ENCODE measurements at regions not wholly inside any gene's neighbourhood (a gene's known extent, or its start where the extent isn't known, plus 50 kb on each side); places are given as distances from the start of the nearest gene placed in this dataset.
A peak's percentile ranks its signal among the peaks of the same experiment; 100 is the strongest.
"Not testable (repeated sequence)": the region's sequence is repeated elsewhere in the genome, so short reads cannot be mapped to it uniquely, and the experiment has no call there.

DNA sequence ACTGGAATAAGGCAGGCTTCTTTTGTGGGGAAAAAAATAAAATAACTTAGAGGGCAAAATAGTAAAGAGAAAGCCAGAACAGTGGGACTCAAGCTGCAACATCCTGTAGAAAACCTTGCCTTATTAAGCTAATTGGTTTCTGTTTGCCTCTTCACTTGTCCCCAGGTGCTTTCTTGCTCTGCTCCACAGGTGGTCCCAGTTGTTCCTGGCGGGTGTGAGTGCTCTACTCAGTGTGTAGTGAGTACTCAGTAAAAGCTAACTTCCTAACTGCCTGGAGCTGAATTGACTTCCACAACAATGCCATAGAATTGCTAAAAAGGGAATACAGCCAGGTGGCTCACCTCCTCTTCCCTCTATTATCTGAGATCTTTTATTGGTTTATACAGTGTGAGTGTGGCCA lies 930.2 kb downstream of the C4orf33 start:
- peak; percentile 84 for DNase-seq

DNA sequence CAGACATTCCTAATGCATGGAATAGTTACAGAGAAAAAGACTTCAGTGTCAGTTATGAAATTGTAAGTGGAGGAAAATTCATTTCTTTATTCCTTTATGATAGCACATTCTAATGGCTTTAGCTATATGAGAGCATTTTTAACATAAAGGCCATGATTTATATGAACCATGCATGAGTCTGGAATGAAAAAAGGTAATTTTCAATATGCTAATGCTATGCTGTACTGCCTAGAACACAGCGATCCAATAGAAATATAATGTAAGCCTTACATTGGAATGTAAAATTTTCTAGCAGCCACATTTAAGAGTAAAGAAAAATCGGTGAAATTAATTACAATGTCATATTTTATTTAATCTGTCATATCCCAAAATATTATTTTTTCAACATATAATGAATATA lies 932.0 kb downstream of the C4orf33 start:
- no peak for DNase-seq

DNA sequence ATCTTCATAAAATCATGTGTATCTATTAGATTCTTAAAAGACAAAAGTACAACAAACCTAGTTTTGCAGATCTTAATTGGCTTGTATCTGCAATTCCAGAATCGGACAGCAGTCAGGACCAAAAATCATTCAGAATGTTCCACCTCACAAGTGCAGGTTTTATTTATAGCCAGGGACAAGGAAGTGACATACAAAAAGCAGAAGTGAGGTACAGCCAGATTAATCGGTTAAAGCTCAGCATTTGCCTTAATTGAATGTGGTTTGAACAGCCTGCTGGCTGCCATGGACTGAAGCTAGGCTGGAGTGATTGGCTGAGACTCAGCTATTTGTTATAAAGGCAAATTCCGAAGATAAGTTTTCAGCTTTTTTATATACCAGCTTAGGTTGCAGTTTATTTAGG lies 932.6 kb downstream of the C4orf33 start:
- no peak for DNase-seq

DNA sequence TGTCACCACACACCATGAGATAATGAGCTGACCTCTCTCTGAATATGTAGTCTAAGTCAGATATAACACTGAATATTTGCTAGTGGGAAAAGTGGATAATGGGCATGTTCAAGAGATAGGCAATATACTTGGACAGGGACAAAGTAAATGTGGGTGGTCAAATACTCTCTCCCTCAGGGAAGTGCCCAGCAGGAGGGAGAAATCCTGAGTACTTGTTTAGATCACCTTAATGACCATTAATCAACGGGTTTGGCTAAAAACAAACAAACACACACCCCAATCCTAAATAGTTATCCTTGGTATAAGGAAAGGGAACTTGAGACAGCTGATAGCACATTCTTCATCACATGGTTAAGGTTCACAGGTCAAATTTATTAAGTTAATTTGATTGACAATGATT lies 933.5 kb downstream of the C4orf33 start:
- peak; percentile 61 for DNase-seq

DNA sequence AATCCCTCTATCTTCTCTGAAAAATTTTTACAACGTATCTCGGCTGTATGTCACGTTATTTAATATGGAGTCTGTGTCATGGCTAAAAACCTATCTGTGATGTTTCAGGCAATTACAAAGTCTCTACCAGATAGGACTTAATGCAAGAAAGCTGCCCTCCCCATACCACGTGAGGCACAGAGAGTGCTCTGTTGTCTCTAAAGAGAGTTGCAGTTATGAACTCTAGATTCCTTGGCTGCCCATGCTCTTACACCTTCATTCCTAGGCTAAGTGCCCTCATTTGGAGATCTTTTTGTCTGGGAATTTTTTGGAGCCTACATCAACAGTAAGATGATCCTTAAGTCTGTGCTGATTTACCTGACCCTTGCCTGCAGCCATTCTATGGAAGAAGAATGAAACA lies 935.9 kb downstream of the C4orf33 start:
- DNase-seq = no peak

DNA sequence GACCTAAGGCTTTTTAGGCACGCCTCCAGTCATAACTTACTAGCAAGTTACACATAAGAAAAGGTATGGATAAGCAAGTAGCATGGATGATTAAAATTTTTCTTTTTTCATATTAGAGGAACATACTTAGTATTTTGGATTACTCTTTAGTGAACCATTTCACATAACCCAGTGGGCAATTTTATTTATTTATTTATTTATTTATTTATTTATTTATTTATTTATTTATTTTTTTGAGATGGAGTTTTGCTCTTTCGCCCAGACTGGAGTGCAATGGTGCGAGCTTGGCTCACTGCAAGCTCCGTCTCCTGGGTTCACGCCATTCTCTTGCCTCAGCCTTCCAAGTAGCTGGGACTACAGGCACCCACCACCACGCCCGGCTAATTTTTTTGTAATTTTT lies 937.7 kb downstream of the C4orf33 start:
- not testable (repeated sequence) for DNase-seq

DNA sequence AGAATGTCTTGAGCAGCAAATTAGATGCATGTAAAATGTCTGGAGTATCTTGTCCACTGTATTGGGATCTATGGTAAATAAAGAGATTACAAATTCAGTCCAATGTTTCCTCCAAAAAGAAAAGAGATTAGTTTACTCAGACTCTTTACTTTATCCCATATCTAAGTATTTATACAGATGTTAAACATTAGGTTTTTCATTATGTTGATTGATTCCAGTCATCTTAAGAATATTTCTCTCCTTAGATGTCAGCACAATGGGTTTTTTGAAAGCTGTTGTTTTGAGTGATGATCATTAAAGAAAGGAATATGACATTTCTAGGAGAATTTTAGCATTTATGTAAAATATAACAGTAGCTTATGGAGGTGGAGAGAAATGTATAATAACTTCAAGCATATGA lies 938.9 kb downstream of the C4orf33 start:
- no peak for DNase-seq

DNA sequence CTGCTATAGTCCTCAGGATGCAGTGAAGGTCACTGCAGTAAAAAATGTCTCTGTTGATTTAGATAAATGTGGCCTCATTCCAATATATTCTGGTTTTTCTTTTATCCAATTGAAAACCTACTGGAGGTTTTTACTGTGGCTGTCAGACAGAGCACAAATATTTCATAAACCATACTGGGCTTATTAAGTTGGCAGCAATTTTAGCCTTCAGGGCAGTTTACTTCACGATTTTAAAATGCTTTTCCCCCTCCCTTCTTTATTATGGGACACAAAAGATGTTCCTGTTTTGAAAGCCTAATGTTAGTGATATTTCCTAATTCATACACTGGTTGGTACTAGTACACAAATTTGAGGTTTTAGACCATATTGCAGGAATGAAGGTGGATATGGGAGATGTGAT lies 939.4 kb downstream of the C4orf33 start:
- no peak for DNase-seq

DNA sequence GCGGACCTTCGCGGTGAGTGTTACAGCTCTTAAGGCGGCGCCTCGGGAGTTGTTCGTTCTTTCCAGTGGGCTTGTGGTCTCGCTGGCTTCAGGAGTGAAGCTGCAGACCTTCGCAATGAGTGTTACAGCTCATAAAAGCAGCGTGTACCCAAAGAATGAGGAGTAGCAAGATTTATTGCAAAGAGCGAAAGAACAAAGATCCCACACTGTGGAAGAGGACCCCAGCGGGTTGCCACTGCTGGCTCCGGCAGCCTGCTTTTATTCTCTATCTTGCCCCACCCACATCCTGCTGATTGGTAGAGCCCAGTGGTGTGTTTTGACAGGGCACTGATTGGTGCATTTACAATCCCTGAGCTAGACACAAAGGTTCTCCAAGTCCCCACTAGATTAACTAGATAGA lies 941.9 kb downstream of the C4orf33 start:
- DNase-seq = not testable (repeated sequence)

DNA sequence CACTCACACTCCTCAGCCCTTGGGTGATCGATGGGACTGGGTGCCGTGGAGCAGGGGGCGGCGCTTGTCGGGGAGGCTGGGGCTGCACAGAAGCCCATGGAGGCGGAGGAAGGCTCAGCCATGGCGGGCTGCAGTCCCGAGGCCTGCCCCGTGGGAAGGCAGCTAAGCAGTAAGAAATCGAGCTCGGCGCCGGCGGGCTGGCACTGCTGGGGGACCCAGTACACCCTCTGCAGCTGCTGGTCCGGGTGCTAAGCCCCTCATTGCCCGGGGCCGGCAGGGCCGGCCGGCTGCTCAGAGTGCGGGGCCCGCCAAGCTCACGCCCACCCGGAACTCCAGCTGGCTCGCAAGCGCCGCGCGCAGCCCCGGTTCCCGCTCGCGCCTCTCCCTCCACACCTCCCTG lies 942.6 kb downstream of the C4orf33 start:
- DNase-seq = not testable (repeated sequence)

DNA sequence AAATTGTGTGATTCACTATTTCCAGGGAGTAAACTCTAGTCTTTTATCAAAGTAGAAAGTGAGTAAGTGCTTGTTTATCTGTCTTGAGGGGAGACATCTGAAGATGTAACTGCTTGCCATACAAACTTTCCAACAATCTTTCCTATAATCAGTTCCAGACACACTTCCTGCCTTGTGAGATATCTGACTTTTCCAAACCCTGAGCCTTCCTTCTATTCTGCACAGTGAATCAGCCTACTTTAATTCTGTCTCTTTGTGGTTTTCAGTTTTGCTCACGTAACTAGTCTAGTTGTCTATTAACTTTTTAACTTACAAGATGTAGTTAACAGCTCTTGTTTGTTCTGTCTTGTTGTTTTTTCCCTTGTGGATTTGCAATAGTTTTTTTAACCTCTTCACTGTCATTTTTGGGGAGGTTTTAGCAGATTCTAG lies 947.8 kb downstream of the C4orf33 start:
- no peak for DNase-seq

DNA sequence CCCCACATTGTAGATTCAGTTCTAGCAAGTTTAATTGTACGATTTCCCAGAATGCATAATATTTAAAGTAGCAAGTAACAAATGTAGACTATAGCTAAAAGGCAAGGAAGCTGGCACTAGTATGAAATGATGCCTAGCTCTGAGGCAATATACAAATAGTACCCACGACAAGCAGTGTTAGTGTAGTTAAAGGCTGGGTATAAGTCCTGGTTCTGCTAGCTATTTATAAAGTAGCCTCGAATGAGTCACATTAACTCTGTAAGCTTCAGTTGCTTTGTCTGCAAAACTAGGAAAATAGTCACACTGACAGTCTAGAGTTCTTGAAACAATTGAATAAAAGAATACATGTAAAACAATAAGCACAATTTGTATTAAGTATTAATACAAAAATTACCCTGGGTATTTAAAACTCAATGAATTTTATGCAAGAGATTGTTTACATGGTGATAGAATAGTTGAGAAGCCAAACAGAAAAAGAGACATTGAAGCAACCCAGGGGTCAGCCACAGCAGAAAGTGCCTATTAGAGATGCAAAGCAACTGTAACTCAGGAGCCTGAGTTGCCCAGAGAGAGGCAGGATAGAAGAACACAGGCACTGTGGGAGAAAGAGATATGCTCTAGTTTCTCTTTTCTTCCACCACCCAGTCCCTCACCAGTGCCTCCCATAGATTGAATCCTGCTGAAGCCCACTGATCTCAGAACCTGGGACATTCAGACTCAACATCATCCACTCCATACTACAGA lies 949.0 kb downstream of the C4orf33 start:
- no peak for DNase-seq

DNA sequence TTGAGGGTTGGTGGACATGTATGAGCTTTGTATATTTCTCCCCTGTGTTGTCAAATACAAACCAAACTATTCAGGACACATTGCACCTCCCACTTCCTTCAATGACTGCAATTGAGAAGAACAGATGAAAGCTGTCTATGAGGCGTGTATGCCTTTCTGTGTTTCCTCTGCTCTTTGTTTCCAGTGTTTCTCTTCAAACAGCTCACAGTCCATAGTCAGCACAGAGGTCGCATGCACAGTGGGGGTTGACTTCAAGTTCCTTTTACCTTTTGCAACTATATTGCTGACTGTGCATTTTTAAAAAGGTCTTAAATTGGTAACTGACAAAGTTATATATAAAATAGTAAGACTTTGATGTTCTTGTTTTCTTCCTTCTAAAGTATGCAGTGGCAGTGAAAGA lies 957.8 kb downstream of the C4orf33 start:
- DNase-seq = no peak

DNA sequence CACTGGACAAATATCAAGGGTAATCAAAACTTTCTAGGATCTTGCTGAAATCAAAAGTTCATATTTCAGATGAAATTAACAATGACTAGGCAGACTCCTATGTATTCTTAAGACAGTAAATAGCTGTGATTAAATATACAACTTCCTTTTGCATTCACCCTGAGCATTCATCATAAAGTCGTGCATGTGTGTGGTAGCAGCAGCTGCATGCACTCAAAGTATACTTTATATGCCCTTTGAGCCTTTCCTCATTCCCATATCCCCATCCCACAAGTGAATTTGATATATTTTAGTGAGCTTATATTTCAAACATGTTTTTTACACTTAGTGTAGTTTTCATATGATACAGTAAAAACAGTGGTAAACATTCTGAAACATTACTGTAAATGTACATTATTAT lies 959.0 kb downstream of the C4orf33 start:
- no peak for DNase-seq

DNA sequence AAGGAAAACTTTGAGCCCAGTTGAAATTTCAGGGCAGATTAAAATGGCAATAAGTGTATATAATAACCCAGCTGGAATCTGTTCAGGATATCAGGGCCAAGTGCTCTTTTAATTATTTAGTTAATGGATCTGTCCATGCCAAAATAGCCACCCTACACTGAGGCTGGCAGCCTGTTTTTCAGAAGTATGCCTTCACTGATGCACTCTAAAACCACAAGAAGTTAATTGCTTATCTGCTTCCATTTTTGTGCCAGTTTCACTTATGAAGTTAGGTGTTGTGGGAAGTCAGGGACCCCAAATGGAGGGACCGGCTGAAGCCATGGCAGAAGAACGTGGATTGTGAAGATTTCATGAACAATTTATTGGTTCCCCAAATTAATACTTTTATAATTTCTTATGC lies 960.3 kb downstream of the C4orf33 start:
- DNase-seq = no peak

DNA sequence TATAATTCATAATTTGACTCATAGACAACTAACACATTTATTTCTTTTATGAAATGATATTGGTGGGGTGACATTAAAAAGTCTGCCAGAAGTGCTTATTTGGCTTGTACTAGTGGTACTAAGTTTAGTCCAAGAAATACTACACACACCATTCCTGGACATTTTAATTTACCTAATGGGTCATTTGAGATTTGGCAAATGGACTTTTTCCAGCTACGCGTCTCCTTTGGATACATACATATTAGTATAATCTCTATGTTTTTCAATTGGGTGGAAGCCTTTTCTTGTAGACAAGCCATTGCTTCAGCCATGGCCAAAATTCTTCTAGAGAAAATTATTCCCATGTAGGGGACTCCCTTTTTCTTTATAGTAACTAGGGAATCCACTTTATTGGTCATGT lies 968.5 kb downstream of the C4orf33 start:
- no peak for DNase-seq

DNA sequence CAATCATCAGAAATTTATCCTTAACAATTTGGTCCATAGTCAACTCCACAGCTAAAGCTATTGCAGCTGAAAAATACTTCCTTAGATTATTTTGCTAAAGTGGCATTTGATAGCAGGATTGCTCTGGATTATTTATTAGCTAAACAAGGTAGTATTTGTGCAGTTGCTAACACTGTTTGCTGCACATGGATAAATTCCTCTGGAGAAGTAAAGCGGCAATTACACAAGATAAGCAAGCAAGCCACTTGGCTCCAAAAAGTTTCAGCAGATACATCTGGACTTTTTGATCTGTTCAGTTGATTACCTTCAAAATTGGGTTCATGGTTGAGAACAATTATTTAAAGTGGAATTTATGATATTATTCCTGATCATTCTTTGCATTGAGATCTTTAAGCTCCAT lies 971.5 kb downstream of the C4orf33 start:
- no peak for DNase-seq

DNA sequence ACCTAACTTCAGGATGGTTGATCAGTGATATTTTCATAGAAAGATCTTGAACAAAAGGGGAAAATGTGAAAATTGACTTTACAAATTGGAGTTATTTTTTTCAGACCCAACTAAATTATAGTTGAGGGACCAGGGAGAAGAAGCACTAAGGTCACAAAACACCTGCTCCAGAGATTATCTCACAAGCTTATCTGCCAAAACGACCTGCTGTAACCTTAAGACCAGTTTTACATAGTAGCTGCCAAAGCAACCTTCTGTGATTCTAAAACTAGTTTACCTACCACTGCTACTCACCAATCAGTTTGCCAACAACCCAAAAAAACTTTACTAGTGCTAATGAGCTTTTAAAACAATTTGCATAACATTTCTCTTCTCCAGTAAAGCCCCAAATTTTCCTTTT lies 972.1 kb downstream of the C4orf33 start:
- DNase-seq = no peak

DNA sequence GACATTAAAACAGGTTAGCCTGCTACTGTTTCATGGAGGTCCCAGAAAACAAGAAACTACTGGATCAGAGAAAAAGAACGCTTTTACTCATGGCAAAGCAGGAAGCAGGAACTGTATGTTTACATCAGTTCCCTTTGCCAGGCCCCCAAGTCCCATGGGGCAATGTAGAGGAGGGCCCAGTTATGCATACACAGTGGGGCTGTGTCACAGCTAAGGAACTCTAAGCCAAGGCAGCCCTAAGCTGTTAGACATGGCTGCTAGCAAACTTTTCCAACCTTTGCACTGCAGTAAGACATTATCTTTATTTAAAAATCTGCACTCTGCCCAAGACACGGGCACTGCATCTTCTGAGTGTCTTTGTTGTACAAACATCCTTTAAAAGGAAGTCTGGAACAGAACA lies 975.8 kb downstream of the C4orf33 start:
- no peak for DNase-seq

DNA sequence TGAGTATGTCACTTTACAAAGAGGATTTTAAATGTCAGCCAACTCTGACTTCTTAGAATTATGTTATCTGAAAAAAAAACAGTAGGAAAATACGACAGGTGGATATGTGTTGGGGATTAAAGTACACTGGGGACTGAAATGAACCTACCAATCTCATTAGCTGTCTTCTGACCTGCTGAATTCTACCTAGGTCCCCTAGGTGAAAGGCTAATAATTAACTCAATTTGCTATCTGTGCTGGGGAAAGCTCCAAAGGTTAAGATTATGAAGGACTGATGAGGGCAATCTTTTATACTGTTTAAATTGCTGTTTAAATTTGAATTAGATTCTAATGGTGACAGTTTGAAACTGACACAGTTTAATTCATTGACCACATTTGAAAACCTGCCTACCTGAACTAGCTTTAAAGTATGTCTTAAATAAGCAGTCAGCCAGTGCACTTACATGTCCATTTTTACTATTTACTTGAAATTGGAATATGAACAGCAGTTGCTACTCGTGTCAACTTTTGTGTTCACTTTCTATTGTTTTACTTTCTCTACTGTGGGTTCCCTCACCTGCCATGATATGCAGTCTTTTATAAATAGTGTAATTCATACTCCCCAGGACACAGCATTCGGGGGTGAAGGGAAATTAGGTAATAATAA lies 977.3 kb downstream of the C4orf33 start:
- DNase-seq = no peak

DNA sequence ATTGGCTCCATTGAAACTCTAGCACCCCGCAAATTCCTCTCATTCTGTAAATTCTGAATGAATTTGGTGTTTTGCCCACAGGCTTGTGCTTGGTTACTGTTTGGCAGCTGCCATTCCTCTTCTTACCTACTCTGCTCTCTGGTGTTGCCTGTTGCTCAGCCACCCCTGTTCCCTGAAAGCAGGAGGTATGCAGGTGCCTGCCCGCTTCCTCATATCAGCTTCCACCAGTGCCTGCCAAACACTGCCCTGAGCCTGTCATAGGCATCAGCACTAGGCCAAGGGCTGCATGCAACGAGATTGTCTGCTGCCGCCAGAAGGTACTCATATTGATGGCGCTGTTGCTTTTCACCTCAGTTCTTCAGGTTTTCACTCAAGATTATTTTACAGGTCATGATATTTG lies 978.1 kb downstream of the C4orf33 start:
- DNase-seq = no peak

DNA sequence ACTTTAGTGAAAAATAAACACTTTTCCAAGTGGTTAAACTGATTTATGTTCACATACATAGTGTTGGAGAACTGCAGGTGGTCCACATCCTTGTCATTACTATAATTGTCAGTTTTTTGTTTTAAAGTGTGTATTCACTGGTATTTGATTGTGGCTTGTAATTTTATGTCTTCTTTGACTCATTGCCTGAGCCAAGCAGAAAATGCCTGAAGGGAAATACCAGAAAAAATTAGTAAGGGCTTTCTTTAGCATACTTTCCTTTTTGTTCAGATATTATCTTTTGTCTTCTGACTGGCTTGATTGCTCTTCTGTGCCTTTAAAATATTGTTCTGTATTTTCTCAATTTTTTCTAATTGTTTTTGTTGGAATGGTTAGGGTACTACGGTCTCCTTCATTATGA lies 981.3 kb downstream of the C4orf33 start:
- no peak for DNase-seq

DNA sequence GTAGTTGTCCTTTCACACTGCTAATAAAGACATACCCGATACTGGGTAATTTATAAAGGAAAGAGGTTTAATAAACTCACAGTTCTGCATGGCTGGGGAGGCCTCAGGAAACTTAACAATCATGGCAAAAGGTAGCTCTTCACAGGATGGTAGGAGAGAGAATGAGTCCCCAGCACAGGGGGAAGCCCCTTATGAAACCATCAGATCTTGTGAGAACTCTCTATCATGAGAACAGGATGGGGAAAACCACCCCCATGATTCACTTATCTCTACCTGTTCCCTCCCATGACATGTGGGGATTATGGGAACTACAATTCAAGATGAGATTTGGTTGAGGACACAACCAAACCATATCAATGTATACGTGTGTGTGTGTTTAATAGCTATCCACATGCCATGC lies 983.1 kb downstream of the C4orf33 start:
- not testable (repeated sequence) for DNase-seq

DNA sequence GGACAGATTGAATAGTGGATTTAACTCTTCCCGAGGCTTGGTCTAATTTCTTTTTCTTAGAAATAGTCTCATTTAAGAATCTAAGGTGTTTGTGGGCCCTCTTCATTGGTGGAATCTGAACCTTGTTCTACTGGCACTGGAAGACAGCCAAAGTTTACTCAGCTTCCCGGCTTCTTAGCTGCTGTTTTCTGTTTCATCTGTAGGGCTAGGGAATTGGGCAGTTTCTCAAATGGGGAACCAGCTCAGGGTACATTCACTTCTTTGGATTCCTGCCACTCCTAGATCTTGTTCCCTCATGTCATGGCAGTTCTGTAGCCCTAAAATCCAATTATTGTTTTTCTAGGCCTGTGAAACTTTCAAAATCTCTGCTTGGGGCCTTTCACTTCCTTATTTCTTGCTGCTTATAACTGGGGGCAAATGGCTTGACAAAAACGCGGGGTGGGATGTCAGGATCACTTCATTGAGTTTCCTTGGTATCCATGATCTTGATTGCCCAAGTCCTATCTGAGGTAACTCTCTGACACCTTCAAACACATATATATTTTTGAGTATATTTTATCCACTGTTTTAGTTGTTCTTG lies 985.0 kb downstream of the C4orf33 start:
- no peak for DNase-seq

DNA sequence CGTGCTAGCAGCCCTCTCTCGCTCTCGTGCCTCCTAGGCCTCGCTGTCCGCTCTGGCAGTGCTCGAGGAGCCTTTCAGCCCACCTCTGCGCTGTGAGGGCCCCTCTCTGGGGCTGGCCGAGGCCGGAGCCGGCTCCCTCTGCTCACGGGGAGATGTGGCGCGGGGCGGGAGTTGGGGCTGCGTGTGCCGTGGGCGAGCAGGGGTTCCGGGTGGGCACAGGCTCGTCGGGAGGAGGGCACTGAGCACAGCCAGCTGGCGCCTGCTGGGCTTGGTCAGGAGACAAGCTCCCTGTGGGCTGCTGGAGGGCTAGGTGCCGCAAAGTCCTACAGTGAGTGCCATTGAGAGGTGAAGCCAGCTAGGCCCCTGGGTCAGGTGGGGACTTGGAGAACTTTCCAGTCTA lies 994.5 kb downstream of the C4orf33 start:
- DNase-seq = no peak

Data from NCI-H146 (cell line).